A549 (cell line): ENCODE measurements at regions not wholly inside any gene's neighbourhood (a gene's known extent, or its start where the extent isn't known, plus 50 kb on each side); places are given as distances from the start of the nearest gene placed in this dataset.

Experiments
- ATAC-seq, 2 experiments: fragments of 200-7000 bp in 1 of 2; fragments of >200 bp in 1 of 2; cut with Nextera tagmentation in 1 of 2; cut with Tn5 transposase in 1 of 2; 3 replicates each; pipeline versions ENCODE4 v1.8.0 to v1.9.1; 2018 to 2020; ENCODE audit warnings: mild to moderate bottlenecking in 1 of 2, moderate library complexity in 1 of 2
- CTCF ChIA-PET: fragments of 300-600 bp; sonication (Branson Sonifier 250); formaldehyde crosslinking; extraction: SDS; loops from one replicate; lab custom pipeline; 2021; ENCODE audit warnings: antibody characterized with exemption, inconsistent platforms; lab: Yijun Ruan, JAX
- POLR2A ChIA-PET: fragments of 350-600 bp; formaldehyde crosslinking; extraction: SDS; loops from one replicate; lab custom pipeline; 2021; ENCODE audit warnings: antibody characterized with exemption, inconsistent platforms; lab: Yijun Ruan, JAX
- DNase-seq, 2 experiments: peaks; one replicate each; pipeline versions ENCODE4 v3.0.0 to v3.0.0-alpha.2; 2011 to 2016; ENCODE audit warnings: low read depth in 1 of 2, low spot score in 1 of 2
- FAIRE-seq: peaks from 2 replicates; lab custom pipeline; 2011; peaks lifted over from hg19 to GRCh38; lab: Jason Lieb, UNC
- H3K27ac ChIP-seq, 2 experiments: fragments of >200 bp; sonication (Bioruptor Twin); formaldehyde crosslinking; 3 replicates each; pipeline ENCODE4 v1.5.1; 2016 to 2017
- H3K4me1 ChIP-seq: fragments of >200 bp; sonication (Bioruptor Twin); formaldehyde crosslinking; 3 replicates; pipeline ENCODE4 v1.6.1; 2016
- H3K4me2 ChIP-seq: fragments of >200 bp; sonication (Bioruptor Twin); formaldehyde crosslinking; 3 replicates; pipeline ENCODE4 v1.6.1; 2016
- H3K4me3 ChIP-seq: fragments of >200 bp; sonication (Bioruptor Twin); formaldehyde crosslinking; 3 replicates; pipeline ENCODE4 v1.5.1; 2016
- H3K9me3 ChIP-seq: fragments of >200 bp; sonication (Bioruptor Twin); formaldehyde crosslinking; 3 replicates; pipeline ENCODE4 v1.6.1; 2016
- ATOH8 ChIP-seq: fragments of 250-450 bp; sonication (Bioruptor Pico); IDR thresholded peaks from 2 replicates; pipeline ENCODE4 v1.5.0; 2020; ENCODE audit warnings: low read depth, mild to moderate bottlenecking, moderate library complexity
- BCL3 ChIP-seq: fragments of >200 bp; sonication (Bioruptor Twin); formaldehyde crosslinking; IDR thresholded peaks from 3 replicates; pipeline ENCODE4 v1.6.1; 2016
- BHLHE40 ChIP-seq: IDR thresholded peaks from 2 replicates; pipeline ENCODE4 v1.6.1; 2012; ENCODE audit warnings: low read depth, low read length, inconsistent platforms
- CBX2 ChIP-seq: fragments of 200-600 bp; sonication (generic); IDR thresholded peaks from 2 replicates; pipeline ENCODE4 v1.6.1; 2016; ENCODE audit warnings: low read depth, mild to moderate bottlenecking, borderline replicate concordance
- CBX8 ChIP-seq: fragments of 200-600 bp; sonication (generic); IDR thresholded peaks from 2 replicates; pipeline ENCODE4 v1.6.1; 2016
- ELK1 ChIP-seq: fragments of 150-350 bp; IDR thresholded peaks from 2 replicates; pipeline ENCODE4 v1.6.1; 2014; ENCODE audit warnings: low read depth, mild to moderate bottlenecking, low read length
- ESRRA ChIP-seq: fragments of 150-350 bp; IDR thresholded peaks from 2 replicates; pipeline ENCODE4 v1.6.1; 2014; ENCODE audit warnings: mild to moderate bottlenecking, low read length, borderline replicate concordance
- FOSL2 ChIP-seq, 2 experiments: fragments of 450-650 bp in 1 of 2; fragments of >200 bp in 1 of 2; sonication (Bioruptor Twin) in 1 of 2; formaldehyde crosslinking; IDR thresholded peaks; 2 replicates each; pipeline versions ENCODE4 v1.5.0 to v1.6.1; 2016 to 2020; ENCODE audit warnings: mild to moderate bottlenecking in 1 of 2, moderate library complexity in 1 of 2
- JUNB ChIP-seq: fragments of >200 bp; sonication (Bioruptor Twin); formaldehyde crosslinking; IDR thresholded peaks from 2 replicates; pipeline ENCODE4 v1.6.1; 2016
- MAZ ChIP-seq: fragments of 150-350 bp; IDR thresholded peaks from 2 replicates; pipeline ENCODE4 v1.6.1; 2014; ENCODE audit warnings: antibody characterized with exemption, low read depth, low read length, borderline replicate concordance
- MYC ChIP-seq: IDR thresholded peaks from 2 replicates; pipeline ENCODE4 v1.6.1; 2012; ENCODE audit warnings: mild to moderate bottlenecking, inconsistent platforms, low read length, improper control_type of control experiment, borderline replicate concordance
- PBX3 ChIP-seq: IDR thresholded peaks from 2 replicates; pipeline ENCODE4 v1.6.1; 2012
- POLR2A ChIP-seq: IDR thresholded peaks from 2 replicates; pipeline ENCODE4 v1.6.1; 2012; ENCODE audit warnings: mild to moderate bottlenecking, low read length
- RAD21 ChIP-seq, 2 experiments: fragments of >200 bp in 1 of 2; sonication (Bioruptor Twin) in 1 of 2; formaldehyde crosslinking in 1 of 2; IDR thresholded peaks in 1 of 2; conservative IDR thresholded peaks in 1 of 2; 2 replicates in 1 of 2; 3 replicates in 1 of 2; pipeline ENCODE4 v1.6.1; 2012 to 2018; ENCODE audit warnings: inconsistent platforms in 1 of 2
- REST ChIP-seq: fragments of 200-600 bp; sonication (generic); IDR thresholded peaks from 2 replicates; pipeline ENCODE4 v1.6.1; 2016; ENCODE audit warnings: antibody characterized with exemption, mild to moderate bottlenecking, moderate library complexity
- SMC3 ChIP-seq: fragments of >200 bp; sonication (Bioruptor Twin); formaldehyde crosslinking; IDR thresholded peaks from 3 replicates; pipeline ENCODE4 v1.6.1; 2018; ENCODE audit warnings: inconsistent platforms
- SREBF2 ChIP-seq: fragments of 450-650 bp; IDR thresholded peaks from 2 replicates; pipeline ENCODE4 v1.6.1; 2014; ENCODE audit warnings: mild to moderate bottlenecking, moderate library complexity
- TFCP2L1 ChIP-seq: fragments of 250-450 bp; sonication (Bioruptor Pico); IDR thresholded peaks from 2 replicates; pipeline ENCODE4 v1.5.0; 2021; ENCODE audit warnings: mild to moderate bottlenecking
- TP53 ChIP-seq: fragments of 250-450 bp; sonication (Bioruptor Pico); IDR thresholded peaks from 2 replicates; pipeline ENCODE4 v1.5.0; 2021; ENCODE audit warnings: mild to moderate bottlenecking, moderate library complexity
- ZC3H11A ChIP-seq: fragments of 450-650 bp; IDR thresholded peaks from 2 replicates; pipeline ENCODE4 v1.6.1; 2014; ENCODE audit warnings: antibody characterized with exemption, mild to moderate bottlenecking
- ZFP36 ChIP-seq: fragments of 450-650 bp; IDR thresholded peaks from 2 replicates; pipeline ENCODE4 v1.6.1; 2014; ENCODE audit warnings: borderline replicate concordance; ENCODE audit not compliant: partially characterized antibody
- WGBS: methylation state at CpG from one replicate; pipeline ENCODE4 v1.1.6; 2017; ENCODE audit errors: missing lambda C conversion rate; 5-methylcytosine and 5-hydroxymethylcytosine counted together

- H3K4me1 ChIP-seq: peaks cover 14% of the 10 kb centered on the region; the same call in 2 of the 3 replicates
- peaks cover 20% of the 10 kb centered on the region; the same call in 2 of the 3 replicates for H3K9me3 ChIP-seq
- no peak overlapping the region for H3K4me3 ChIP-seq
- no peak for DNase-seq
- POLR2A ChIA-PET: no interaction called here
- no peak overlapping the region for H3K27ac ChIP-seq
- TF ChIP-seq REST: no peak
- no peak for TF ChIP-seq BCL3
- CTCF ChIA-PET: interaction anchor here (0.6 kb wide), 1 partner anchor 10 kb away, joined by 3 read pairs; no protein-coding TSS in a partner anchor
- no peak overlapping the region for H3K4me2 ChIP-seq
- no peak for ATAC-seq
- no CpG with 5 or more reads among the region's 2 CpGs for WGBS
- no peak for FAIRE-seq
Measured at GRCh38 chr14:99067141-99067920, 204.7 kb downstream of the BCL11B start.

- Histone ChIP-seq H3K4me2 (no peak overlapping the region), H3K4me3 (no peak overlapping the region), H3K4me1 (peaks cover 14% of the 10 kb centered on the region; the same call in 2 of the 3 replicates), H3K9me3 (peaks cover 20% of the 10 kb centered on the region; the same call in 2 of the 3 replicates), H3K27ac (no peak overlapping the region)
- TF ChIP-seq BHLHE40: no peak
- no peak for TF ChIP-seq MYC
- no peak for TF ChIP-seq CBX2
- no peak for TF ChIP-seq ELK1
- no peak for TF ChIP-seq PBX3
- ChIA-PET POLR2A (no interaction called here), CTCF (no interaction called here)
- no peak for ATAC-seq
- no peak for DNase-seq
- WGBS: 54% methylated on average over 4 of the region's 5 CpGs
- FAIRE-seq: no peak
Measured at GRCh38 chr14:99067927-99068326, 204.1 kb downstream of the BCL11B start.

- POLR2A ChIA-PET: no interaction called here
- DNase-seq (no peak), FAIRE-seq (no peak), ATAC-seq (no peak)
- WGBS: 21% methylated on average over 3 of the region's 3 CpGs
- CTCF ChIA-PET: interaction anchor here (1.4 kb wide), 1 partner anchor 11 kb away, joined by 5 read pairs; no protein-coding TSS in a partner anchor
- H3K4me3 ChIP-seq: no peak overlapping the region
- no peak for TF ChIP-seq SMC3
- no peak for TF ChIP-seq MYC
- TF ChIP-seq FOSL2 (IDR thresholded peaks at IDR 0.05): no peak
- TF ChIP-seq FOSL2 (CRISPR knock-in tag; IDR thresholded peaks at IDR 0.05): no peak
- TF ChIP-seq CBX2: no peak
- TF ChIP-seq ATOH8 (CRISPR knock-in tag): no peak
- TF ChIP-seq TFCP2L1: no peak
- TF ChIP-seq RAD21 (conservative IDR thresholded peaks at IDR 0.05 in 1 of 2, IDR thresholded peaks at IDR 0.05 in 1 of 2): no peak
- TF ChIP-seq JUNB: no peak
- no peak for TF ChIP-seq SREBF2
- TF ChIP-seq TP53 (CRISPR knock-in tag): no peak
- TF ChIP-seq ESRRA: no peak
- TF ChIP-seq CBX8: no peak
- TF ChIP-seq POLR2A: no peak
- no peak for TF ChIP-seq MAZ
- TF ChIP-seq ZC3H11A: no peak
- no peak for TF ChIP-seq PBX3
- TF ChIP-seq ZFP36: no peak
- peaks cover 2% of the 10 kb centered on the region; the same call in 2 of the 3 replicates for H3K4me1 ChIP-seq
- no peak overlapping the region for H3K4me2 ChIP-seq
- peaks cover 20% of the 10 kb centered on the region; the same call in 2 of the 3 replicates for H3K9me3 ChIP-seq
- H3K27ac ChIP-seq: no peak overlapping the region
Measured at GRCh38 chr14:99069946-99070345, 202.1 kb downstream of the BCL11B start.
